H1 (cell line): ENCODE measurements at regions not wholly inside any gene's neighbourhood (a gene's known extent, or its start where the extent isn't known, plus 50 kb on each side); places are given as distances from the start of the nearest gene placed in this dataset.

Source experiments
- CTCF ChIA-PET: fragments of 300-600 bp; sonication (Branson Sonifier 250); formaldehyde crosslinking; loops from one replicate; lab custom pipeline; 2021; ENCODE audit not compliant: partially characterized antibody; lab: Charles Lee
- POLR2A ChIA-PET: fragments of 300-600 bp; sonication (Branson Sonifier 250); formaldehyde crosslinking; loops from one replicate; lab custom pipeline; 2021; ENCODE audit warnings: inconsistent platforms; ENCODE audit not compliant: partially characterized antibody; lab: Charles Lee
- DNase-seq, 2 experiments: peaks; one replicate each; pipeline versions ENCODE4 v3.0.0 to v3.0.0-alpha.2; 2010 to 2022; ENCODE audit warnings: low spot score in 2 of 2, low read depth in 1 of 2, mixed read lengths in 1 of 2
- FAIRE-seq: peaks from 2 replicates; lab custom pipeline; 2011; peaks lifted over from hg19 to GRCh38; lab: Jason Lieb, UNC
- H2AFZ ChIP-seq: 2 replicates; pipeline ENCODE4 v1.8.1; 2012; ENCODE audit warnings: low read length, inconsistent platforms
- H2AK5ac ChIP-seq: 2 replicates; pipeline ENCODE4 v1.6.1; 2013; ENCODE audit warnings: low read depth, low read length
- H2BK120ac ChIP-seq: replicated peaks from 2 replicates; pipeline ENCODE3; 2013; ENCODE audit warnings: low read depth, low read length, inconsistent platforms
- H2BK12ac ChIP-seq: 2 replicates; pipeline ENCODE4 v1.6.1; 2013; ENCODE audit warnings: low read depth, low read length
- H2BK15ac ChIP-seq: 2 replicates; pipeline ENCODE4 v1.6.1; 2013; ENCODE audit warnings: low read length
- H2BK20ac ChIP-seq: 2 replicates; pipeline ENCODE4 v1.6.1; 2013; ENCODE audit warnings: low read length
- H2BK5ac ChIP-seq: 2 replicates; pipeline ENCODE4 v1.6.1; 2013; ENCODE audit warnings: low read depth, low read length
- H3K14ac ChIP-seq: 2 replicates; pipeline ENCODE4 v1.6.1; 2013; ENCODE audit warnings: inconsistent platforms; ENCODE audit not compliant: insufficient read length
- H3K18ac ChIP-seq: 2 replicates; pipeline ENCODE4 v1.6.1; 2013; ENCODE audit warnings: low read length; ENCODE audit errors: extremely low read depth
- H3K23ac ChIP-seq: 2 replicates; pipeline ENCODE4 v1.6.1; 2013; ENCODE audit warnings: inconsistent platforms; ENCODE audit not compliant: insufficient read length
- H3K23me2 ChIP-seq: 2 replicates; pipeline ENCODE4 v1.6.1; 2013; ENCODE audit warnings: low read depth, low read length
- H3K27ac ChIP-seq: 2 replicates; pipeline ENCODE4 v1.6.1; 2011; ENCODE audit warnings: low read depth, low read length, inconsistent platforms
- H3K27me3 ChIP-seq, 4 experiments: replicated peaks in 1 of 4; 1 replicate in 1 of 4; 2 replicates in 3 of 4; pipeline versions ENCODE4 v1.6.1 to v1.8.1; 2011 to 2013; ENCODE audit warnings: low read length in 3 of 4, mild to moderate bottlenecking in 3 of 4, inconsistent platforms in 2 of 4, mixed read lengths in 2 of 4, moderate library complexity in 1 of 4; ENCODE audit not compliant: control insufficient read depth in 3 of 4, insufficient read depth in 3 of 4; ENCODE audit errors: extremely low read depth in 1 of 4
- H3K36me3 ChIP-seq, 4 experiments: 2 replicates each; pipeline versions ENCODE4 v1.6.1 to v1.8.1; 2011 to 2013; ENCODE audit warnings: mild to moderate bottlenecking in 4 of 4, low read length in 3 of 4, moderate library complexity in 2 of 4, control low read depth in 1 of 4, inconsistent platforms in 1 of 4; ENCODE audit not compliant: insufficient read depth in 4 of 4, control insufficient read depth in 2 of 4
- H3K4ac ChIP-seq: replicated peaks from 2 replicates; pipeline ENCODE3; 2013; ENCODE audit warnings: low read length, low read depth, mixed read lengths, inconsistent platforms; ENCODE audit not compliant: insufficient read length
- H3K4me1 ChIP-seq, 4 experiments: replicated peaks in 1 of 4; 1 replicate in 1 of 4; 2 replicates in 3 of 4; pipeline versions ENCODE4 v1.6.1 to v1.8.1; 2011 to 2013; ENCODE audit warnings: low read length in 3 of 4, inconsistent platforms in 2 of 4, mixed read lengths in 1 of 4; ENCODE audit not compliant: insufficient read depth in 4 of 4, control insufficient read depth in 3 of 4
- H3K4me2 ChIP-seq, 2 experiments: 2 replicates each; pipeline versions ENCODE4 v1.6.1 to v1.8.1; 2011 to 2013; ENCODE audit warnings: low read depth in 2 of 2, low read length in 2 of 2, control low read depth in 1 of 2, inconsistent platforms in 1 of 2, mild to moderate bottlenecking in 1 of 2; ENCODE audit not compliant: insufficient read depth in 1 of 2
- H3K4me3 ChIP-seq, 4 experiments: fragments of 200-600, 300-600 bp in 1 of 4; sonication (generic), shearing (Covaris generic), sonication (Bioruptor Twin) in 1 of 4; 2 replicates each; pipeline versions ENCODE4 v1.5.1 to v1.8.1; 2011 to 2016; ENCODE audit warnings: low read length in 4 of 4, low read depth in 3 of 4, control low read depth in 2 of 4, inconsistent platforms in 2 of 4, mild to moderate bottlenecking in 2 of 4, mixed read lengths in 1 of 4, moderate library complexity in 1 of 4; ENCODE audit not compliant: insufficient read depth in 2 of 4; ENCODE audit errors: extremely low read depth in 1 of 4
- H3K56ac ChIP-seq: replicated peaks from 2 replicates; pipeline ENCODE3; 2013; ENCODE audit warnings: low read depth, mild to moderate bottlenecking, mixed read lengths, low read length, inconsistent platforms; ENCODE audit not compliant: insufficient read length
- H3K79me1 ChIP-seq: 2 replicates; pipeline ENCODE4 v1.6.1; 2013; ENCODE audit warnings: low read depth, low read length, control low read depth
- H3K79me2 ChIP-seq, 2 experiments: 2 replicates each; pipeline versions ENCODE4 v1.6.1 to v1.8.1; 2012 to 2013; ENCODE audit warnings: low read length in 2 of 2, mild to moderate bottlenecking in 2 of 2, inconsistent platforms in 1 of 2; ENCODE audit not compliant: insufficient read depth in 2 of 2, control insufficient read depth in 1 of 2
- H3K9ac ChIP-seq, 4 experiments: replicated peaks in 1 of 4; 1 replicate in 1 of 4; 2 replicates in 3 of 4; pipeline versions ENCODE4 v1.6.1 to v1.8.1; 2011 to 2013; ENCODE audit warnings: low read depth in 3 of 4, low read length in 3 of 4, control low read depth in 2 of 4, mild to moderate bottlenecking in 2 of 4, moderate library complexity in 2 of 4, inconsistent platforms in 1 of 4; ENCODE audit errors: extremely low read depth in 1 of 4
- H3K9me3 ChIP-seq, 2 experiments: 2 replicates each; pipeline versions ENCODE4 v1.6.1 to v1.8.1; 2012 to 2013; ENCODE audit warnings: mild to moderate bottlenecking in 2 of 2, moderate library complexity in 2 of 2, control low read depth in 1 of 2, inconsistent platforms in 1 of 2, low read depth in 1 of 2, low read length in 1 of 2, mixed read lengths in 1 of 2; ENCODE audit not compliant: insufficient read depth in 2 of 2
- H4K20me1 ChIP-seq, 2 experiments: replicated peaks in 1 of 2; 2 replicates each; pipeline versions ENCODE3 to v1.8.1; 2011 to 2013; ENCODE audit warnings: inconsistent platforms in 2 of 2, low read length in 2 of 2, mild to moderate bottlenecking in 1 of 2; ENCODE audit not compliant: insufficient read depth in 2 of 2, control insufficient read depth in 1 of 2
- H4K5ac ChIP-seq: 2 replicates; pipeline ENCODE4 v1.6.1; 2013; ENCODE audit warnings: low read length, low read depth, mixed read lengths, inconsistent platforms; ENCODE audit not compliant: insufficient read length
- H4K8ac ChIP-seq: 2 replicates; pipeline ENCODE4 v1.8.0; 2013; ENCODE audit warnings: mild to moderate bottlenecking, moderate library complexity, low read length, inconsistent platforms; ENCODE audit not compliant: insufficient read depth; ENCODE audit errors: extremely low read depth
- H4K91ac ChIP-seq: replicated peaks from 2 replicates; pipeline ENCODE3; 2013; ENCODE audit warnings: low read length, mixed read lengths, inconsistent platforms; ENCODE audit not compliant: insufficient read length
- CTCF ChIP-seq, 3 experiments: IDR thresholded peaks; 1 replicate in 2 of 3; 2 replicates in 1 of 3; pipeline versions ENCODE4 v1.5.1 to v1.6.1; 2011; ENCODE audit warnings: low read length in 3 of 3, mild to moderate bottlenecking in 3 of 3, inconsistent platforms in 2 of 3, low read depth in 1 of 3, moderate library complexity in 1 of 3; ENCODE audit not compliant: insufficient read depth in 1 of 3; ENCODE audit errors: control extremely low read depth in 1 of 3
- GTF2F1 ChIP-seq: IDR thresholded peaks from 2 replicates; pipeline ENCODE4 v1.6.1; 2012; ENCODE audit warnings: low read depth, low read length, improper control_type of control experiment, borderline replicate concordance
- WGBS, 2 experiments: shearing (Covaris generic) in 1 of 2; methylation state at CpG; one replicate each; pipeline versions ENCODE4 v1.1.6 to v1.1.7; 2013 to 2015; ENCODE audit warnings: low lambda C conversion rate in 2 of 2, mixed read lengths in 2 of 2, inconsistent platforms in 1 of 2, low coverage in 1 of 2, missing lambda C conversion rate in 1 of 2; ENCODE audit not compliant: insufficient replicate concordance in 2 of 2, insufficient coverage in 1 of 2, insufficient read length in 1 of 2; ENCODE audit errors: extremely low coverage in 1 of 2, missing lambda C conversion rate in 1 of 2; 5-methylcytosine and 5-hydroxymethylcytosine counted together

DNA sequence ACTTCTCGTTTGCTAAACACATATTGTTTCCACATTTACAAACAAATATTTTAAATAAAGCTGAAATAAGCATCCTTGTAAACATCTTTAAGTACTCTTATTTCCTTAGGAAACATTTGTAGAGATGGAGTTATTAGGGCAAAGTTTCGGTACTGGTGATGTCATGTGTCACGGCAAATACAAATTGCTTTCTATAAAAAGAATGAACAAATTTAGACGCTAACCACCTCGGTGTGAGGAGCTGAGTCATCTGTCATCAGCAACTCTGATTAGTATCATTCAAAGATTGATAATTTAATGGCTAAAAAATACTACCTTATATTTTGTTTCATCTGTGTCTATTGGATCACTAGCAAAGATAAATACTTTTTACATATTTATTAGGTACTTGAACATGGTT lies 982.0 kb downstream of the VRK1 start:
- no peak overlapping the region for H2BK15ac ChIP-seq
- no peaks in the 10 kb centered on the region for H3K9me3 ChIP-seq
- no peak overlapping the region for H3K4me2 ChIP-seq
- H3K23ac ChIP-seq = no peak overlapping the region
- no peak overlapping the region for H4K8ac ChIP-seq
- TF ChIP-seq CTCF (IDR thresholded peaks at IDR 0.05; ENCODE audit: control extremely low read depth in 1 of 3, insufficient read depth in 1 of 3, low read depth in 1 of 3, low read length in 3 of 3) (no peak), GTF2F1 (no peak)
- no peaks in the 10 kb centered on the region for H3K79me1 ChIP-seq
- H4K91ac ChIP-seq = no peak overlapping the region
- DNase-seq = no peak
- no peak overlapping the region for H2BK20ac ChIP-seq
- H3K79me2 ChIP-seq = no peaks in the 10 kb centered on the region
- no peak overlapping the region for H2BK120ac ChIP-seq
- H2BK5ac ChIP-seq = no peak overlapping the region
- no peak overlapping the region for H2AFZ ChIP-seq
- H3K27ac ChIP-seq = no peak overlapping the region
- no peaks in the 10 kb centered on the region for H3K23me2 ChIP-seq
- H4K5ac ChIP-seq = no peak overlapping the region
- no peak overlapping the region for H3K18ac ChIP-seq
- POLR2A ChIA-PET = no interaction called here
- H3K36me3 ChIP-seq = no peaks in the 10 kb centered on the region
- H3K56ac ChIP-seq = no peak overlapping the region
- H2AK5ac ChIP-seq = no peak overlapping the region
- CTCF ChIA-PET = interaction anchor here (0.7 kb wide), 1 partner anchor 513 kb away, joined by 3 read pairs; no protein-coding TSS in a partner anchor
- FAIRE-seq = no peak
- H3K4me1 ChIP-seq = no peaks in the 10 kb centered on the region; a peak in 1 of 7 replicates
- no peaks in the 10 kb centered on the region for H4K20me1 ChIP-seq
- H2BK12ac ChIP-seq = no peak overlapping the region
- H3K9ac ChIP-seq = no peak overlapping the region
- H3K14ac ChIP-seq = no peak overlapping the region
- no peaks in the 10 kb centered on the region for H3K27me3 ChIP-seq
- 94 to 100% methylated on average over 1 to 5 of the region's 5 CpGs for WGBS, 2 experiments
- H3K4ac ChIP-seq = no peak overlapping the region
- no peak overlapping the region for H3K4me3 ChIP-seq
